Smooth muscle cell (in vitro differentiated cells): ENCODE measurements at regions not wholly inside any gene's neighbourhood (a gene's known extent, or its start where the extent isn't known, plus 50 kb on each side); places are given as distances from the start of the nearest gene placed in this dataset.

Experiments used
- DNase-seq: peaks from one replicate; lab custom pipeline; 2025; ENCODE audit not compliant: unreplicated experiment; lab: John Stamatoyannopoulos, UW
- H2AFZ ChIP-seq: fragments of 200-600 bp; sonication (generic); 2 replicates; pipeline ENCODE4 v1.6.0; 2016; ENCODE audit warnings: antibody characterized with exemption, low read depth, mild to moderate bottlenecking
- H3F3A ChIP-seq: fragments of 200-600 bp; sonication (generic); 2 replicates; pipeline ENCODE4 v1.6.0; 2017; ENCODE audit warnings: antibody characterized with exemption, low read depth
- H3K27ac ChIP-seq: fragments of 200-600 bp; sonication (generic); 2 replicates; pipeline ENCODE4 v1.5.1; 2016; ENCODE audit warnings: low read depth, mild to moderate bottlenecking
- H3K27me3 ChIP-seq: fragments of 200-600 bp; sonication (generic); 2 replicates; pipeline ENCODE4 v1.6.1; 2016; ENCODE audit warnings: low read depth, mild to moderate bottlenecking
- H3K36me3 ChIP-seq: fragments of 200-600 bp; sonication (generic); 2 replicates; pipeline ENCODE4 v1.5.1; 2016; ENCODE audit warnings: low read depth
- H3K4me1 ChIP-seq: fragments of 200-600 bp; sonication (generic); 2 replicates; pipeline ENCODE4 v1.5.1; 2016; ENCODE audit warnings: low read depth
- H3K4me2 ChIP-seq: fragments of 200-600 bp; sonication (generic); 2 replicates; pipeline ENCODE4 v1.6.0; 2016; ENCODE audit warnings: mild to moderate bottlenecking
- H3K4me3 ChIP-seq: fragments of 200-600 bp; sonication (generic); 2 replicates; pipeline ENCODE4 v1.5.1; 2016; ENCODE audit warnings: mild to moderate bottlenecking
- H3K79me2 ChIP-seq: fragments of 200-600 bp; sonication (generic); 2 replicates; pipeline ENCODE4 v1.6.0; 2016; ENCODE audit warnings: low read depth, mild to moderate bottlenecking
- H3K9ac ChIP-seq: fragments of 200-600 bp; sonication (generic); 2 replicates; pipeline ENCODE4 v1.6.0; 2016; ENCODE audit warnings: low read depth
- H3K9me3 ChIP-seq: fragments of 200-600 bp; sonication (generic); replicated peaks from 2 replicates; pipeline ENCODE4 v1.5.1; 2016; ENCODE audit warnings: low read depth
- H4K20me1 ChIP-seq: fragments of 200-600 bp; sonication (generic); 2 replicates; pipeline ENCODE4 v1.6.0; 2016; ENCODE audit warnings: low read depth
- WGBS: methylation state at CpG from one replicate; pipeline ENCODE4 v1.1.7; 2016; ENCODE audit warnings: low lambda C conversion rate; 5-methylcytosine and 5-hydroxymethylcytosine counted together
- TF ChIP-seq, protein P1 (sequence below): fragments of 200-600 bp; sonication (generic); IDR thresholded peaks from 2 replicates; pipeline ENCODE4 v1.5.1; 2017; ENCODE audit warnings: borderline replicate concordance, mild to moderate bottlenecking, antibody characterized with exemption; ENCODE audit not compliant: insufficient read depth, poor library complexity, severe bottlenecking

DNA sequence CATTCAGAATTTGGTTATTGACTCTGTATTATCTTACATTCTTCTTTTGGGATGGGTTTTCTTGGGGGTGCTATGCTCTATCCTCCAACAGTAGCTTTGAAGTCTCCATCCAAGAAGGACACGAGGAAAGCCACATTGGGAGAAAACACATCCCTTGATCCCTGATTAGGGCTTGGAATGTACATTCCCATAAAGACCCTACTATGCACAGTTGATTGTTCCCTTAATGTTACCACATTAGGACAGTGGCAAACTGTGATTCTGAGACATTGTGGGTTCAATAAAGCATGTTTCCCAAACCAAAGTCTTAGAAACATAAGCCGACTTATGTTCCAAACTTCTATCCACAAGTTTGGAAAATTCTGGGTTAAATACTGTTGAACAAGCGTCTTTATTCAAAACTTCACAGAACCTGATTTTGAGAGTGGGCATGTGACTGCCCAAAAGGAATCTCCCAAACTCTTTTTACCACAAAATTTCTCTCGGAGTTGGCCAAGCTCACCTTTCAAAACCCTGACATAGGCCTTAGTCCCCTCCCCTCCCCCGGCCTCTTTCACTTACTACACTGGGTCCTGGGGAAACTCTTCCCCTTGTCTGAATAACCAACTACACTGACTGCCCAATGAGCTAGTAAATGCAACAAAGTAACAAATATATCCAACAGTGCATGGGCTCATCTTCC, 177.0 kb upstream of the KAZN start:
- no peak overlapping the region for H3K4me2 ChIP-seq
- H3F3A ChIP-seq, result no peaks in the 10 kb centered on the region
- no peak overlapping the region for H3K4me3 ChIP-seq
- no peak overlapping the region for H3K9ac ChIP-seq
- WGBS, result 91% methylated on average over 5 of the region's 5 CpGs
- no peaks in the 10 kb centered on the region for H3K36me3 ChIP-seq
- H2AFZ ChIP-seq, result no peak overlapping the region
- no peaks in the 10 kb centered on the region for H3K27me3 ChIP-seq
- DNase-seq, result no peak
- TF ChIP-seq, protein P1, sequence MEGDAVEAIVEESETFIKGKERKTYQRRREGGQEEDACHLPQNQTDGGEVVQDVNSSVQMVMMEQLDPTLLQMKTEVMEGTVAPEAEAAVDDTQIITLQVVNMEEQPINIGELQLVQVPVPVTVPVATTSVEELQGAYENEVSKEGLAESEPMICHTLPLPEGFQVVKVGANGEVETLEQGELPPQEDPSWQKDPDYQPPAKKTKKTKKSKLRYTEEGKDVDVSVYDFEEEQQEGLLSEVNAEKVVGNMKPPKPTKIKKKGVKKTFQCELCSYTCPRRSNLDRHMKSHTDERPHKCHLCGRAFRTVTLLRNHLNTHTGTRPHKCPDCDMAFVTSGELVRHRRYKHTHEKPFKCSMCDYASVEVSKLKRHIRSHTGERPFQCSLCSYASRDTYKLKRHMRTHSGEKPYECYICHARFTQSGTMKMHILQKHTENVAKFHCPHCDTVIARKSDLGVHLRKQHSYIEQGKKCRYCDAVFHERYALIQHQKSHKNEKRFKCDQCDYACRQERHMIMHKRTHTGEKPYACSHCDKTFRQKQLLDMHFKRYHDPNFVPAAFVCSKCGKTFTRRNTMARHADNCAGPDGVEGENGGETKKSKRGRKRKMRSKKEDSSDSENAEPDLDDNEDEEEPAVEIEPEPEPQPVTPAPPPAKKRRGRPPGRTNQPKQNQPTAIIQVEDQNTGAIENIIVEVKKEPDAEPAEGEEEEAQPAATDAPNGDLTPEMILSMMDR, result no peak
- H3K4me1 ChIP-seq, result no peaks in the 10 kb centered on the region
- no peak overlapping the region for H3K27ac ChIP-seq
- H3K79me2 ChIP-seq, result no peaks in the 10 kb centered on the region
- H4K20me1 ChIP-seq, result no peaks in the 10 kb centered on the region
- H3K9me3 ChIP-seq, result no peaks in the 10 kb centered on the region

DNA sequence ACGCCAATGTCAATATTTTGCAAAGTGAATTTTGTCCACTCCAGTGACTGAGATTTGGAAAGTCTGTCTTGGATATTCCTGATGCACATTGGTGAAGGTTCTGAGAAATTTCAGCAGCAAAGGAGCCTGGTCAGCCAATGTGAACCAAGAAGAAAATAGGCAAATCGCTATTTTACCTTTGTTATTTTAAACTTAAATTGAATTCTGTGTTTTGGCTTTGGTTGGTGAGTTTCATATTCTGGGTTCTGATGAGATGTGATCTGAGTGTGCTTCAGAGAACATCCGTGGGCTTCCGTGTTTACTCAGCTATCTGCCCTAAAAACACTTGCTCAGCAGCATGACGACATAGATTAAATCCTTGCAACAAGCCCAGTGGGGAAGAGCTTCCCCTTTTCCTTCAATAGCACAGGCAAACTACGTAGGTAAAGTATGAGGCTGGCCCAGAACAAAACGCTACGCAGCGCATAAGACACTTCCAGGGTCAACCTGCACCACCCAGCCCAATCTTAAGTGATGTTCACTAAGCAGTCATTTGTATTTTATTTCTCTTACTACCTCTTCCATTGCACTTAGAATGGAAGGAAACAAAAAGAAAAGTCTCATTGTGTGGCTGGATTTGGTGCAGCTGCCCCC, 176.4 kb upstream of the KAZN start:
- WGBS, result 84% methylated on average over 9 of the region's 9 CpGs
- H3F3A ChIP-seq, result no peaks in the 10 kb centered on the region
- H3K9ac ChIP-seq, result no peak overlapping the region

DNA sequence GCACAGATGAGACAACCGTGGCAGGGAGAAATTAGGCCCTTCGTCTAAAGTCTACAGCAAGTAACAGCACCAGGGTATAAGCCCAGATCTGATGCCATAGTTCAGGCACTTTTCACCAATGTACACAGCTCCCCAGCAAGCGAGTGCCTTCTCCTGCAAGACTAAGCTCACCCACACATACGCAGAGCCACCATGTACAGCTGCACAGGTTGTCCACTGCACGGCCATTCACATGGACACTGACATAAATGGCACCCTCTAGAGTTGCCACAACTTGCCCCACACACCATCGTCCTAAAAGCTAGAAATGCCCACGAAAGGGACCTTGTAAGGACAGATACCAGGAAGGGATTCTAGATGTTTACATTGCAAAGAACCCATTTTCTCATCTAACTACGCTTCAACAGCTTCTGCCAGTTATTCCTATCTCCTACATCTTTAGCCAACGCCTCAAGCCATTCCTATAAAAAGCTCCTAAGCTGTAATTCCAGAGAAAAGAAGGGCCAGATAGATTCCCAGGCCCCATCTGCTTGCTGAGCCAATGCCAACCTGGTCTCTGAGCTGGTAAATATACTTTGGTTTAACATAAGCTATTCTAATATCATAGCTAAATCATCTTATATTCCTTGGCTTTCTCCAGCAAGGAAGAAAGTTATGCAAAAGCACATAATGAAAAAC, 174.0 kb upstream of the KAZN start:
- Histone ChIP-seq H3K4me3 (no peak overlapping the region), H3K4me2 (no peak overlapping the region), H3K36me3 (no peaks in the 10 kb centered on the region), H4K20me1 (no peaks in the 10 kb centered on the region), H3K9me3 (no peaks in the 10 kb centered on the region), H3K9ac (no peak overlapping the region), H3F3A (no peaks in the 10 kb centered on the region), H3K27me3 (no peaks in the 10 kb centered on the region), H3K79me2 (no peaks in the 10 kb centered on the region), H2AFZ (no peak overlapping the region), H3K27ac (no peak overlapping the region), H3K4me1 (no peaks in the 10 kb centered on the region)
- WGBS, result 90% methylated on average over 9 of the region's 9 CpGs
- DNase-seq, result no peak
- TF ChIP-seq, protein P1, result no peak

More for the DNA sequence above, 176.4 kb upstream of the KAZN start:
- H2AFZ ChIP-seq, result no peak overlapping the region
- H3K9me3 ChIP-seq, result no peaks in the 10 kb centered on the region
- no peaks in the 10 kb centered on the region for H3K27me3 ChIP-seq
- no peak overlapping the region for H3K27ac ChIP-seq
- TF ChIP-seq, protein P1, result no peak
- no peaks in the 10 kb centered on the region for H3K4me1 ChIP-seq
- no peak overlapping the region for H3K4me2 ChIP-seq
- H4K20me1 ChIP-seq, result no peaks in the 10 kb centered on the region
- no peaks in the 10 kb centered on the region for H3K79me2 ChIP-seq
- no peak for DNase-seq
- no peaks in the 10 kb centered on the region for H3K36me3 ChIP-seq
- no peak overlapping the region for H3K4me3 ChIP-seq
